Prostate gland (tissue), 2 donors: ENCODE measurements at regions not wholly inside any gene's neighbourhood (a gene's known extent, or its start where the extent isn't known, plus 50 kb on each side); places are given as distances from the start of the nearest gene placed in this dataset.

Experiments used
- CTCF ChIP-seq, 4 experiments: fragments of 200-600 bp in 2 of 4; fragments of 450-650 bp in 2 of 4; sonication (generic) in 2 of 4; IDR thresholded peaks; 1 replicate in 3 of 4; 2 replicates in 1 of 4; pipeline ENCODE4 v1.5.1; 2016 to 2019; ENCODE audit warnings: antibody characterized with exemption in 4 of 4, mild to moderate bottlenecking in 2 of 4, moderate library complexity in 2 of 4
- POLR2A ChIP-seq: fragments of 450-650 bp; IDR thresholded peaks from one replicate; pipeline ENCODE4 v1.6.1; 2016; ENCODE audit warnings: antibody characterized with exemption, mild to moderate bottlenecking
- POLR2AphosphoS5 ChIP-seq: sonication (generic); formaldehyde crosslinking; IDR thresholded peaks from one replicate; pipeline ENCODE4 v1.6.1; 2017; ENCODE audit warnings: antibody characterized with exemption

- no peak for TF ChIP-seq CTCF (IDR thresholded peaks at IDR 0.05)
- no peak for TF ChIP-seq POLR2AphosphoS5
- no peak for TF ChIP-seq POLR2A
Observed at GRCh38 chr3:21830541-21830940, 79.5 kb upstream of the ZNF385D start.
